K562 (cell line): ENCODE measurements at regions not wholly inside any gene's neighbourhood (a gene's known extent, or its start where the extent isn't known, plus 50 kb on each side); places are given as distances from the start of the nearest gene placed in this dataset.

Source experiments
- CREB3 ChIP-seq: fragments of 450-650 bp; conservative IDR thresholded peaks from 2 replicates; pipeline ENCODE4 v1.6.1; 2016; ENCODE audit warnings: missing genetic modification characterization, low read depth, mild to moderate bottlenecking, missing compliant biosample characterization, moderate library complexity
- LEF1 ChIP-seq: fragments of 450-650 bp; IDR thresholded peaks from 2 replicates; pipeline ENCODE4 v1.6.1; 2016; ENCODE audit warnings: mild to moderate bottlenecking
- PCBP1 ChIP-seq: fragments of 200-400 bp; formaldehyde crosslinking; IDR thresholded peaks from 2 replicates; pipeline ENCODE4 v1.6.1; 2018; ENCODE audit warnings: mild to moderate bottlenecking, low read depth, low read length; ENCODE audit not compliant: poor library complexity, severe bottlenecking
- RBM39 ChIP-seq: fragments of 200-400 bp; formaldehyde crosslinking; optimal IDR thresholded peaks from 2 replicates; pipeline ENCODE3; 2018; ENCODE audit warnings: low read depth, low read length
- TCF7 ChIP-seq: sonication (generic); IDR thresholded peaks from 2 replicates; pipeline ENCODE4 v1.6.1; 2016; ENCODE audit warnings: antibody characterized with exemption, borderline replicate concordance
- TF ChIP-seq, protein P1 (sequence below), 2 experiments: IDR thresholded peaks in 1 of 2; conservative IDR thresholded peaks in 1 of 2; 2 replicates each; pipeline ENCODE4 v1.6.1; 2016; ENCODE audit warnings: low read depth in 2 of 2, mild to moderate bottlenecking in 1 of 2, missing compliant biosample characterization in 1 of 2, missing genetic modification characterization in 1 of 2, moderate library complexity in 1 of 2
- TF ChIP-seq, protein P2 (sequence below): fragments of 250-450 bp; sonication (Bioruptor Pico); IDR thresholded peaks from 2 replicates; pipeline ENCODE4 v1.5.0; 2020; ENCODE audit warnings: mild to moderate bottlenecking

DNA sequence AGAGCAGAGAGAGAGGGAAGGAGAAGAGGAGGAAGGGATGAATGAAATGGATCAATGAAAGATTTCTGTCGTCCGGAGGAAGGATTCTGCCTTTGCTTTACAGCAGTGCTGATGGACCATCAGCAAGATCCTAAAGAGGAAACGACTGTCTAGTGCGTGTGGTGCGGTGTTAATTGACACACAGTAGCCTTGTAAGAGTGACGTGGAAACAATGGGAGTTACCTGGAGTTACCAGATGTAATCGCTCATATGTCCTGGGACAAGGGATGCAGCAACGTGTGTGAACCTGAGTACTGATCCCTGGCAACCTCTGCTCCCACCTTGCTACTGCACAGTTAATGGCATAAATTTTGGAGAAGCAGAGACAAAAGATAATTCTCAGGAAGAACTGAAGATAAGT lies 62.6 kb upstream of the TPRG1 start (continued):
- TF ChIP-seq, protein P1, sequence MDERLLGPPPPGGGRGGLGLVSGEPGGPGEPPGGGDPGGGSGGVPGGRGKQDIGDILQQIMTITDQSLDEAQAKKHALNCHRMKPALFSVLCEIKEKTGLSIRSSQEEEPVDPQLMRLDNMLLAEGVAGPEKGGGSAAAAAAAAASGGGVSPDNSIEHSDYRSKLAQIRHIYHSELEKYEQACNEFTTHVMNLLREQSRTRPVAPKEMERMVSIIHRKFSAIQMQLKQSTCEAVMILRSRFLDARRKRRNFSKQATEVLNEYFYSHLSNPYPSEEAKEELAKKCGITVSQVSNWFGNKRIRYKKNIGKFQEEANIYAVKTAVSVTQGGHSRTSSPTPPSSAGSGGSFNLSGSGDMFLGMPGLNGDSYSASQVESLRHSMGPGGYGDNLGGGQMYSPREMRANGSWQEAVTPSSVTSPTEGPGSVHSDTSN (CRISPR knock-in tag; IDR thresholded peaks at IDR 0.05; ENCODE audit: low read depth): no peak
- TF ChIP-seq, protein P1 (tag; conservative IDR thresholded peaks at IDR 0.05; ENCODE audit: low read depth): no peak
- TF ChIP-seq, protein P2, sequence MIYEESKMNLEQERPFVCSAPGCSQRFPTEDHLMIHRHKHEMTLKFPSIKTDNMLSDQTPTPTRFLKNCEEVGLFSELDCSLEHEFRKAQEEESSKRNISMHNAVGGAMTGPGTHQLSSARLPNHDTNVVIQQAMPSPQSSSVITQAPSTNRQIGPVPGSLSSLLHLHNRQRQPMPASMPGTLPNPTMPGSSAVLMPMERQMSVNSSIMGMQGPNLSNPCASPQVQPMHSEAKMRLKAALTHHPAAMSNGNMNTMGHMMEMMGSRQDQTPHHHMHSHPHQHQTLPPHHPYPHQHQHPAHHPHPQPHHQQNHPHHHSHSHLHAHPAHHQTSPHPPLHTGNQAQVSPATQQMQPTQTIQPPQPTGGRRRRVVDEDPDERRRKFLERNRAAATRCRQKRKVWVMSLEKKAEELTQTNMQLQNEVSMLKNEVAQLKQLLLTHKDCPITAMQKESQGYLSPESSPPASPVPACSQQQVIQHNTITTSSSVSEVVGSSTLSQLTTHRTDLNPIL (CRISPR knock-in tag): no peak
- TF ChIP-seq TCF7: no peak
- no peak for TF ChIP-seq PCBP1
- TF ChIP-seq LEF1: no peak
- no peak for TF ChIP-seq RBM39
- no peak for TF ChIP-seq CREB3 (tag)
